ENCODE measurements at regions not wholly inside any gene's neighbourhood (a gene's known extent, or its start where the extent isn't known, plus 50 kb on each side); places are given as distances from the start of the nearest gene placed in this dataset.
"Not testable (repeated sequence)": the region's sequence is repeated elsewhere in the genome, so short reads cannot be mapped to it uniquely, and the experiment has no call there.

DNA sequence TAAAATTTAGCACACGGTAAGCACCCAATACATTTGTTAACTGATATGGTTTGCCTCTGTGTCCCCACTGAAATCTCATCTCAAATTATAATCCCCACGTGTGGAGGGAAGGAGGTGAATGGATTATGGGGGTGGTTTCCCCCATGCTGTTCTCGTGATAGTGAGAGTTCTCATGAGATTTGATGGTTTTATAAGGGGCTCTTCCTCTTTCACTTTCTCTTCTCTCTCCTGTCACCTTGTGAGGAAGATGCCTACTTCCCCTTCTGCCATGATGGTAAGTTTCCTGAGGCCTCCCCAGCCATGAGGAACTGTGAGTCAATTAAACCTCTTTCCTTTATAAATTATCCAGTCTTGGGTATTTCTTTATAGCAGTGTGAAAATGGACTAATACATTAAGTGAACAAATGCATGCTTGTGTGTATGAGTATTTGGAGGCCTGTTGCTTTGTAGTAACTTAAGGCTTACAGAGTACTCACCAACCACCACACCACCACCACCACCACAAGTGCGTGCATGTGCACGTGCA is 159.8 kb downstream of the MTX2 start:
- not testable (repeated sequence) for TF ChIP-seq CTCF (IDR thresholded peaks at IDR 0.05; ENCODE audit: low read depth, low read length, missing input control); ZBTB33 (IDR thresholded peaks at IDR 0.05); JUND (IDR thresholded peaks at IDR 0.05); TAF1 (conservative IDR thresholded peaks at IDR 0.05); YY1 (IDR thresholded peaks at IDR 0.05); GABPA (IDR thresholded peaks at IDR 0.05 in 1 of 2, conservative IDR thresholded peaks at IDR 0.05 in 1 of 2); RAD21 (IDR thresholded peaks at IDR 0.05); MAX (IDR thresholded peaks at IDR 0.05); HNF4A (conservative IDR thresholded peaks at IDR 0.05); FOXA1 (IDR thresholded peaks at IDR 0.05); RXRA (IDR thresholded peaks at IDR 0.05); ATF3 (IDR thresholded peaks at IDR 0.05)
- TF ChIP-seq, protein P1, sequence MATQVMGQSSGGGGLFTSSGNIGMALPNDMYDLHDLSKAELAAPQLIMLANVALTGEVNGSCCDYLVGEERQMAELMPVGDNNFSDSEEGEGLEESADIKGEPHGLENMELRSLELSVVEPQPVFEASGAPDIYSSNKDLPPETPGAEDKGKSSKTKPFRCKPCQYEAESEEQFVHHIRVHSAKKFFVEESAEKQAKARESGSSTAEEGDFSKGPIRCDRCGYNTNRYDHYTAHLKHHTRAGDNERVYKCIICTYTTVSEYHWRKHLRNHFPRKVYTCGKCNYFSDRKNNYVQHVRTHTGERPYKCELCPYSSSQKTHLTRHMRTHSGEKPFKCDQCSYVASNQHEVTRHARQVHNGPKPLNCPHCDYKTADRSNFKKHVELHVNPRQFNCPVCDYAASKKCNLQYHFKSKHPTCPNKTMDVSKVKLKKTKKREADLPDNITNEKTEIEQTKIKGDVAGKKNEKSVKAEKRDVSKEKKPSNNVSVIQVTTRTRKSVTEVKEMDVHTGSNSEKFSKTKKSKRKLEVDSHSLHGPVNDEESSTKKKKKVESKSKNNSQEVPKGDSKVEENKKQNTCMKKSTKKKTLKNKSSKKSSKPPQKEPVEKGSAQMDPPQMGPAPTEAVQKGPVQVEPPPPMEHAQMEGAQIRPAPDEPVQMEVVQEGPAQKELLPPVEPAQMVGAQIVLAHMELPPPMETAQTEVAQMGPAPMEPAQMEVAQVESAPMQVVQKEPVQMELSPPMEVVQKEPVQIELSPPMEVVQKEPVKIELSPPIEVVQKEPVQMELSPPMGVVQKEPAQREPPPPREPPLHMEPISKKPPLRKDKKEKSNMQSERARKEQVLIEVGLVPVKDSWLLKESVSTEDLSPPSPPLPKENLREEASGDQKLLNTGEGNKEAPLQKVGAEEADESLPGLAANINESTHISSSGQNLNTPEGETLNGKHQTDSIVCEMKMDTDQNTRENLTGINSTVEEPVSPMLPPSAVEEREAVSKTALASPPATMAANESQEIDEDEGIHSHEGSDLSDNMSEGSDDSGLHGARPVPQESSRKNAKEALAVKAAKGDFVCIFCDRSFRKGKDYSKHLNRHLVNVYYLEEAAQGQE (IDR thresholded peaks at IDR 0.05), result not testable (repeated sequence)
